Adipocyte (in vitro differentiated cells): ENCODE measurements at regions not wholly inside any gene's neighbourhood (a gene's known extent, or its start where the extent isn't known, plus 50 kb on each side); places are given as distances from the start of the nearest gene placed in this dataset.
A peak's percentile ranks its signal among the peaks of the same experiment; 100 is the strongest.

Experiments used
- DNase-seq: peaks from one replicate; pipeline ENCODE4 v3.0.0-alpha.2; 2015; ENCODE audit warnings: low read depth
- H3K27me3 ChIP-seq: replicated peaks from 2 replicates; pipeline ENCODE4 v1.7.0; 2013; ENCODE audit warnings: mild to moderate bottlenecking, low read length, moderate library complexity; ENCODE audit not compliant: control insufficient read depth, insufficient read depth
- H3K36me3 ChIP-seq: 2 replicates; pipeline ENCODE4 v1.7.0; 2013; ENCODE audit warnings: low read length, mild to moderate bottlenecking, moderate library complexity; ENCODE audit not compliant: control insufficient read depth, insufficient read depth, severe bottlenecking
- H3K4me1 ChIP-seq: 2 replicates; pipeline ENCODE4 v1.7.0; 2013; ENCODE audit warnings: mild to moderate bottlenecking, low read length, moderate library complexity; ENCODE audit not compliant: control insufficient read depth, insufficient read depth
- H3K4me3 ChIP-seq: 2 replicates; pipeline ENCODE4 v1.7.0; 2013; ENCODE audit warnings: mild to moderate bottlenecking, low read length, moderate library complexity
- H3K9ac ChIP-seq: 2 replicates; pipeline ENCODE4 v1.7.0; 2013; ENCODE audit warnings: mild to moderate bottlenecking, low read length, moderate library complexity
- H3K9me3 ChIP-seq: 2 replicates; pipeline ENCODE4 v1.7.0; 2013; ENCODE audit warnings: mild to moderate bottlenecking, low read length, moderate library complexity; ENCODE audit not compliant: control insufficient read depth

DNA sequence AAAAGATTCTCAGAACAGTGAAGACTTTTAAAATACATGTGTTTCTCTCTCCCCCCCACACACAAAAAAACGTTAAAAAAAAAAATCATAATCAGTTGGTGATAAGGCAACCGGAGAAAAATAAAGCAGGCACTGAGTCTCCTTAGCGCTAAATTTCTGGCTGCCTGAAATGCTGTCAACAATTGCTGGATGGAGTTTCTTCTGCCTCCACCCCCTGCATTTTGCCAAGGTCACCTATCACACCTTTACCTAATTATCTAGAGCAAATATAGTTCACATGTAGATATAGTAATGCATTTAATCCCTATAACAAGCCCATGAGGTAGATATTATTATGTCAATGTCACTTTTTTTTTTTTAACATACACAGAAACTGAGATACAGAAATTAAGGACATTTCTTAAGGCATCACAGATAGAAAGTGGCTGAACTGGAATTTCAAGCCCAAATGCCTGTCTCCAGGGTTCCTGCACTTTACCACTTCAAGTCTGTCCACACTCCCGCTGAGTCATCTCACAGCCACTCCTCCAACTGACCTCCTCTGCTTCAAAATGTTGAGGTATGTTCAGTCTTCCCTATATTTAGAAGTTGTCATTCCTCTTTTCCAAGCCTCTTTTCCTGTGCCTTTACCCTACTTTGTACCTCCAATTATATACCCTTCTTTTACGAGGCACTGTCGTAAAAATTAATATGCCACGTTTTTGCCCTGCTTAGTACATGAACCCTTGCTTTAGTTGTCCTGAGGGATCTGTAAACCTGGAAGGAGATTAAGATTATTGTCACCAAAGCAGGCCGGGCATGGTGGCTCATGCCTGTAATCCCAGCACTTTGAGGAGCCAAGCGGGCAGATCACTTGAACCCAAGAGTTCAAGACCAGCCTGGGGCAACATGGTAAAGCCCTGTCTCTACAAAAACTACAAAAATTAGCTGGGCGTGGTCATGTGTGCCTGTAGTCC, 72.8 kb upstream of the MPP7 start:
- DNase-seq = peak; percentile 45
- H3K36me3 ChIP-seq = no peaks in the 10 kb centered on the region
- H3K4me1 ChIP-seq = peaks cover 2% of the 10 kb centered on the region
- no peaks in the 10 kb centered on the region for H3K9me3 ChIP-seq
- H3K27me3 ChIP-seq = peaks cover 10% of the 10 kb centered on the region
- no peak overlapping the region for H3K9ac ChIP-seq
- H3K4me3 ChIP-seq = no peak overlapping the region

DNA sequence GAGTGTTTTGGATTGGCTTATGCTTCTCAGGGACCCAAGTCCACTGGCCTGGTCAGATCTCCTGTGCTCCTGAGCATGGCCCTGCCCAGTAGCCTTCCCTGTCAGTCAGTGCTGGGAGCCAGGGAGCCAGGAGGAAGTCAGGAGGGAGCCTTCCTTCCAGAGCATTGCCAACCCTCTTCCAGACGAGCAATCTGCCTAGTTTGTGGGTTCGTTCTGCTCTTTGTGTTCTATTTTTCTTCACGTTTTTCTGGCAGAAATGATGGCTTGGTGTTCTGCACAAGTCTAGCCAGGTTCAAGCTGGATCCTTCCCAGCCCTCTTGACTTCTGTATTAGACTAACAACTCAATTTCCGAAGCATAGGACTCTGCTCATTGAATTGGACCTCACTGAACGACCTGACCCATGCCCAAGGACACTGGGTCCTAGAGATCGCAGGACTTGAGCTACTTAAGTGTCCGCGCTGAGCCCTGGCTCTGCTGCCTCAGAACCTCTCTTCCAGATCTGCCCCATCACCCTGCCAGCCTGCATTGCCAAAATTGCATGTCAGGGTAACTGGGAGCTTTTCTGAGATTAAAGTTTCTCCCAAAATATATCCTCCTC, 76.2 kb upstream of the MPP7 start:
- H3K36me3 ChIP-seq = no peaks in the 10 kb centered on the region
- H3K9ac ChIP-seq = no peak overlapping the region
- peaks cover 7% of the 10 kb centered on the region for H3K27me3 ChIP-seq
- H3K9me3 ChIP-seq = no peaks in the 10 kb centered on the region
- H3K4me3 ChIP-seq = no peak overlapping the region
- peaks cover 12% of the 10 kb centered on the region for H3K4me1 ChIP-seq
- no peak for DNase-seq

DNA sequence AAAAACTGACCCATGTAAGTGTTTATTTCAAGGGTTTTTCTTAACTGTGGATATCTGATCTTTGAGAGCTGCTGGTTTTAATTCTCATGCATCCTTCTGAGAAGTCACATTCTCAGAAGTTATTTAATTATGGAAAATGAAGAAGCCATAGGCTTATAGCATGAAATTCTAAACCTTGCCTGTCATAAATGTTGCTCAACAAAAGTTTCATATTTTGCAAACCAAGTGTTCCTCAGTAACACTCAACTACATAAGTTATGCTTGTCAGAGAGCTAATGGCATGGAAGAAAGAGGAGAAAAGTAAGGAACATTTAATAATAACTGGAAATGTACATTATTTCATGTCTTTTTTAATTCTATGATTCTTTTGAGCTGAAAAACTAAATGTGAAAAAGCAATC, 78.6 kb upstream of the MPP7 start:
- H3K4me1 ChIP-seq = peaks cover 12% of the 10 kb centered on the region
- H3K36me3 ChIP-seq = no peaks in the 10 kb centered on the region
- H3K9me3 ChIP-seq = no peaks in the 10 kb centered on the region

GRCh38 chr10:28381903-28382347, 79.1 kb upstream of the MPP7 start:
- Histone ChIP-seq H3K9ac (peak overlapping the region; percentile 20), H3K27me3 (peaks cover 22% of the 10 kb centered on the region), H3K4me3 (no peak overlapping the region), H3K36me3 (no peaks in the 10 kb centered on the region), H3K4me1 (peaks cover 12% of the 10 kb centered on the region), H3K9me3 (no peaks in the 10 kb centered on the region)
- peak; percentile 96 for DNase-seq

More for the DNA sequence above, 78.6 kb upstream of the MPP7 start:
- Histone ChIP-seq H3K4me3 (no peak overlapping the region), H3K9ac (peak overlapping the region; percentile 20), H3K27me3 (peaks cover 22% of the 10 kb centered on the region)
- peak; percentile 80 for DNase-seq

DNA sequence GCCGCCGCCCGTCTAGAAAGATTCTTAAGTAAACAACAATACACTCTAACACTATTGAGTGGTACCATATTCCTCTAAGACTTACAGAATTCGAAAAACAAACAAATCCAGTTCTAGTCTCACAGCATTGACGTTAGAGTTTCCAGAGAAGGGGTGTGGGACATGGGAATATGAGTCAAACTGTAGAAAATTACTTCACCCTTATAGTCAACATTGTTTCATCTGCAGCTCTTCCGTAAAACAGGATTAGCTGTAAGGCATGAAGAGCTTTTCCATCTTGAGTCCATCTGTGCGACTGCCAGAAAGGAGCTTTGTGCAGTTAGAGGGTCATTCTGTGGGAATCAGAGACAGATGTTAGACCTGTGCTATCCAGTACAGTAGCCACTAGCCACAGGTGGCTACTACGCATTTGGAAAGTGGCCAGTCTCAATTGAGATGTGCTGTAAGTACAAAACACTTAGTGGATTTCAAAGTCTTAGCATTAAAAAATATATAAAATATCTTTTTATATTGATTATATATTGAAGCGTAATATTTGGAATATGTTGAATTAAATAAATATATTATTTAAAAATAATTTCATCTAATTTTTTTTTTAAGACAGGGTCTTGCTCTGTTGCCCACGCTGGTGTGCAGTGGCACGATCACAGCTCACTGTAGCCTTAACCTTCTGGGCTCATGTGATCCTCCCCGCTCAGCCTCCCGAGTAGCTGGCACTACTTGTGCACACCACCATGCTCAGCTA, 79.8 kb upstream of the MPP7 start:
- H3K4me3 ChIP-seq = no peak overlapping the region
- H3K9ac ChIP-seq = no peak overlapping the region
- H3K27me3 ChIP-seq = peaks cover 28% of the 10 kb centered on the region
- H3K36me3 ChIP-seq = no peaks in the 10 kb centered on the region
- no peaks in the 10 kb centered on the region for H3K9me3 ChIP-seq
- DNase-seq = peak; percentile 86
- peaks cover 12% of the 10 kb centered on the region for H3K4me1 ChIP-seq

GRCh38 chr10:28384557-28384956, 81.7 kb upstream of the MPP7 start:
- Histone ChIP-seq H3K9ac (no peak overlapping the region), H3K4me3 (no peak overlapping the region)

DNA sequence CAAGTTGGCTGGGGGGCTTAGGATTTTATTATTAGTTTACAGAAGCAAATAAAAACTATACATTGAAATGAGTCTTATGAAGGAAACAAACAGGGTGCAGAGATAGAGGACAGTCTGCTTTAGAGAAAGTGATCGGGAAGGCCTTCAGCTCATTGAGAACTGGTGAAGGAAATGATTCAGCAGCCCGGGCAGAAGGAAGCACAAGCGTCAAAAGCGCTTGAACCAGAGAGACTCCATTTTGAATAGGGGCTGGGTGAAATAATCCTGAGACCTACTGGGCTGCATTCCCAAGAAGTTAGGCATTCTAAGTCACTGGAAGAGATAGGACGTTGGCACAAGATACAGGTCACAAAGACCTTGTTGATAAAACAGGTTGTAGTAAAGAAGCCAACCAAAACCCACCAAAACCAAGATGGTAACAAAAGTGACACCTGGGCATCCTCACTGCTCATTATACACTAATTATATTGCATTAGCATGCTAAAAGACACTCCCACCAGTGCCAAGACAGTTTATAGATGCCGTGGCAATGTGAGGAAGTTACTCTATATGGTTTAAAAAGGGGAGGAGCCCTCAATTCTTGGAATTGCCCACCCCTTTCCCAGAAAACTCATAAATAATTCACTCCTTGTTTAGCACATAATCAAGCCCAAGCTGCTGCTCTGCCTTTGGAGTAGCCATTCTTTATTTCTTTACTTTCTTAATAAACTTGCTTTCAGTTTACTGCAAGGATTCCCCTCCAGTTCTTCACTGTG, 83.1 kb upstream of the MPP7 start:
- Histone ChIP-seq H3K9ac (no peak overlapping the region), H3K4me1 (peaks cover 8% of the 10 kb centered on the region), H3K9me3 (no peaks in the 10 kb centered on the region), H3K36me3 (no peaks in the 10 kb centered on the region), H3K27me3 (peaks cover 35% of the 10 kb centered on the region), H3K4me3 (no peak overlapping the region)
- no peak for DNase-seq

More at GRCh38 chr10:28384557-28384956, 81.7 kb upstream of the MPP7 start:
- H3K4me1 ChIP-seq = peaks cover 12% of the 10 kb centered on the region
- peaks cover 35% of the 10 kb centered on the region for H3K27me3 ChIP-seq
- no peak for DNase-seq
- no peaks in the 10 kb centered on the region for H3K9me3 ChIP-seq
- no peaks in the 10 kb centered on the region for H3K36me3 ChIP-seq

GRCh38 chr10:28386503-28386868, 83.6 kb upstream of the MPP7 start:
- H3K36me3 ChIP-seq = no peaks in the 10 kb centered on the region
- H3K27me3 ChIP-seq = peaks cover 35% of the 10 kb centered on the region

DNA sequence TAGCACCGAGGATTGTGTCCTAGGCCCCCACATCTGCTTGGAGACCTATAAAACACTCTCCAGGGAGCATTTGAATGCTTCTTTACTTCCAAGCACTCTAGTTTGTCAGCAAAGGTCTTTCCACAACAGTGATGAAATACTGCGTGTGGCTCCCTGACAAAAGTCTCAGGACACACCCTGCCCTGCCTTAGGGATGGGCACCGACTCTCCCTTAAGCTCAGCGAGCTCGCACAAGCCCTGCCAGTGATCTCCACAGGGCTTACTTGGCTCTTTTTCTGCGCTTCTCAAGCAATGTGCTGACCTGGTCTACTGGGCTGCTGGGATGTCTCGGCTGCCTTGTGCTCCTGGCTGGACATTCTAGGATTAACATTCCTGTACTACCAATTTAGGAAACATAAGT, 84.3 kb upstream of the MPP7 start:
- Histone ChIP-seq H3K9me3 (no peaks in the 10 kb centered on the region), H3K36me3 (no peaks in the 10 kb centered on the region), H3K27me3 (peaks cover 35% of the 10 kb centered on the region), H3K4me1 (no peaks in the 10 kb centered on the region), H3K9ac (no peak overlapping the region), H3K4me3 (no peak overlapping the region)
- DNase-seq = no peak

More at GRCh38 chr10:28386503-28386868, 83.6 kb upstream of the MPP7 start:
- H3K4me1 ChIP-seq = peaks cover 3% of the 10 kb centered on the region
- H3K9me3 ChIP-seq = no peaks in the 10 kb centered on the region
- H3K9ac ChIP-seq = no peak overlapping the region
- no peak overlapping the region for H3K4me3 ChIP-seq
- DNase-seq = no peak

DNA sequence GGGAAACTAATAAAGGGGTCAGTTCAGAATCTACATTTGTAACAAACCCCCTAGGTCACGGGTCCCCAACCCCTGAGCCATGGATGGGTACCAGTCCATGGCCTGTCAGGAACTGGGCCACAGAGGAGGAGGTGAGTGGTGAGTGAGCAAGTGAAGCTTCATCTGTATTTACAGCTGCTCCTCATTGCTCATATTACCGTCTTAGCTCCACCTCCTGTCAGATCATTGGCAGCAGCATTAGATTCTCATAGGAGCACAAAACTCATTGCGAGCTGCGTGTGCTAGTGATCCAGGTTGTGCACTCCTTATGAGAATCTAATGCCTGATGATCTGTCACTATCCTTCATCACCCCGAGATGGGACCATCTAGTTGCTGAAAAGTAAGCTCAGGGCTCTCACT, 88.4 kb upstream of the MPP7 start:
- Histone ChIP-seq H3K36me3 (no peaks in the 10 kb centered on the region), H3K4me3 (no peak overlapping the region), H3K9ac (no peak overlapping the region), H3K9me3 (no peaks in the 10 kb centered on the region), H3K4me1 (no peaks in the 10 kb centered on the region), H3K27me3 (peaks cover 17% of the 10 kb centered on the region)
- no peak for DNase-seq
